Muscle of leg (tissue), 3 donors: ENCODE measurements at regions not wholly inside any gene's neighbourhood (a gene's known extent, or its start where the extent isn't known, plus 50 kb on each side); places are given as distances from the start of the nearest gene placed in this dataset.

Experiments used
- DNase-seq: peaks from one replicate; pipeline ENCODE4 v3.0.0; 2013
- H3K27ac ChIP-seq: one replicate; pipeline ENCODE4 v1.5.1; 2013; ENCODE audit warnings: mild to moderate bottlenecking, low read length, control low read depth
- H3K27me3 ChIP-seq: one replicate; pipeline ENCODE4 v1.6.1; 2013; ENCODE audit warnings: low read length; ENCODE audit not compliant: control insufficient read depth, insufficient read depth
- H3K36me3 ChIP-seq: one replicate; pipeline ENCODE4 v1.6.1; 2013; ENCODE audit warnings: low read length; ENCODE audit not compliant: control insufficient read depth, insufficient read depth
- H3K4me1 ChIP-seq: one replicate; pipeline ENCODE4 v1.6.1; 2013; ENCODE audit warnings: low read length; ENCODE audit not compliant: control insufficient read depth, insufficient read depth
- H3K4me3 ChIP-seq: one replicate; pipeline ENCODE4 v1.5.1; 2013; ENCODE audit warnings: low read length, control low read depth
- H3K9me3 ChIP-seq: replicated peaks from 2 replicates; pipeline ENCODE4 v1.6.1; 2013; ENCODE audit warnings: low read depth, low read length; ENCODE audit not compliant: control insufficient read depth
- WGBS: methylation state at CpG from one replicate; pipeline ENCODE4 v1.1.5; 2013; ENCODE audit warnings: missing lambda C conversion rate; ENCODE audit not compliant: insufficient coverage; 5-methylcytosine and 5-hydroxymethylcytosine counted together

GRCh38 chr2:34349527-34349926, 750.4 kb upstream of the FAM98A start:
- Histone ChIP-seq H3K9me3 (no peaks in the 10 kb centered on the region), H3K4me1 (no peaks in the 10 kb centered on the region), H3K27ac (no peak overlapping the region), H3K36me3 (no peaks in the 10 kb centered on the region), H3K4me3 (no peak overlapping the region), H3K27me3 (no peaks in the 10 kb centered on the region)
- WGBS: no CpG with 5 or more reads among the region's 1 CpG
- no peak for DNase-seq

GRCh38 chr2:34345030-34345429, 745.9 kb upstream of the FAM98A start:
- H3K27me3 ChIP-seq: no peaks in the 10 kb centered on the region
- no CpG with 5 or more reads among the region's 2 CpGs for WGBS
- no peak overlapping the region for H3K27ac ChIP-seq
- H3K4me3 ChIP-seq: no peak overlapping the region
- no peaks in the 10 kb centered on the region for H3K9me3 ChIP-seq
- no peaks in the 10 kb centered on the region for H3K4me1 ChIP-seq
- no peaks in the 10 kb centered on the region for H3K36me3 ChIP-seq
- DNase-seq: no peak

GRCh38 chr2:34340307-34340706, 741.2 kb upstream of the FAM98A start:
- Histone ChIP-seq H3K27me3 (no peaks in the 10 kb centered on the region), H3K27ac (no peak overlapping the region), H3K4me3 (no peak overlapping the region), H3K9me3 (no peaks in the 10 kb centered on the region), H3K4me1 (no peaks in the 10 kb centered on the region), H3K36me3 (no peaks in the 10 kb centered on the region)
- no peak for DNase-seq
- WGBS: no CpG with 5 or more reads among the region's 1 CpG

GRCh38 chr2:34337735-34338134, 738.6 kb upstream of the FAM98A start:
- WGBS: 100% methylated on average over 1 of the region's 3 CpGs
- H3K27me3 ChIP-seq: no peaks in the 10 kb centered on the region

GRCh38 chr2:34332813-34333212, 733.7 kb upstream of the FAM98A start:
- Histone ChIP-seq H3K4me1 (no peaks in the 10 kb centered on the region), H3K27me3 (no peaks in the 10 kb centered on the region), H3K27ac (no peak overlapping the region), H3K9me3 (no peaks in the 10 kb centered on the region), H3K4me3 (no peak overlapping the region), H3K36me3 (no peaks in the 10 kb centered on the region)
- WGBS: 57% methylated on average over 1 of the region's 2 CpGs
- DNase-seq: no peak

More at GRCh38 chr2:34337735-34338134, 738.6 kb upstream of the FAM98A start:
- H3K4me3 ChIP-seq: no peak overlapping the region
- no peak overlapping the region for H3K27ac ChIP-seq
- DNase-seq: no peak
- H3K9me3 ChIP-seq: no peaks in the 10 kb centered on the region
- no peaks in the 10 kb centered on the region for H3K36me3 ChIP-seq
- H3K4me1 ChIP-seq: no peaks in the 10 kb centered on the region

GRCh38 chr2:34320056-34320455, 721.0 kb upstream of the FAM98A start:
- no CpG with 5 or more reads among the region's 2 CpGs for WGBS
- Histone ChIP-seq H3K36me3 (no peaks in the 10 kb centered on the region), H3K27ac (no peak overlapping the region), H3K4me3 (no peak overlapping the region), H3K9me3 (no peaks in the 10 kb centered on the region), H3K27me3 (no peaks in the 10 kb centered on the region), H3K4me1 (no peaks in the 10 kb centered on the region)
- DNase-seq: no peak

- Histone ChIP-seq H3K4me1 (no peaks in the 10 kb centered on the region), H3K4me3 (no peak overlapping the region), H3K36me3 (no peaks in the 10 kb centered on the region), H3K27me3 (no peaks in the 10 kb centered on the region), H3K9me3 (no peaks in the 10 kb centered on the region), H3K27ac (no peak overlapping the region)
- DNase-seq: no peak
- 17% methylated on average over 1 of the region's 3 CpGs for WGBS
These were observed 718.7 kb upstream of the FAM98A start for GRCh38 chr2:34317797-34318196.

GRCh38 chr2:34316788-34317187, 717.7 kb upstream of the FAM98A start:
- Histone ChIP-seq H3K4me1 (no peaks in the 10 kb centered on the region), H3K9me3 (no peaks in the 10 kb centered on the region), H3K36me3 (no peaks in the 10 kb centered on the region), H3K4me3 (no peak overlapping the region), H3K27me3 (no peaks in the 10 kb centered on the region), H3K27ac (no peak overlapping the region)
- no CpG with 5 or more reads among the region's 1 CpG for WGBS
- DNase-seq: no peak

- DNase-seq: no peak
- no peaks in the 10 kb centered on the region for H3K9me3 ChIP-seq
- H3K36me3 ChIP-seq: no peaks in the 10 kb centered on the region
- no peaks in the 10 kb centered on the region for H3K4me1 ChIP-seq
- no peak overlapping the region for H3K27ac ChIP-seq
- H3K27me3 ChIP-seq: no peaks in the 10 kb centered on the region
- no peak overlapping the region for H3K4me3 ChIP-seq
- no CpG with 5 or more reads among the region's 1 CpG for WGBS
These were observed 712.7 kb upstream of the FAM98A start for GRCh38 chr2:34311816-34312215.

- Histone ChIP-seq H3K4me1 (no peaks in the 10 kb centered on the region), H3K4me3 (no peak overlapping the region), H3K27ac (no peak overlapping the region), H3K36me3 (no peaks in the 10 kb centered on the region), H3K27me3 (no peaks in the 10 kb centered on the region), H3K9me3 (no peaks in the 10 kb centered on the region)
- WGBS: no CpG with 5 or more reads among the region's 2 CpGs
- DNase-seq: no peak
These were observed 709.0 kb upstream of the FAM98A start for GRCh38 chr2:34308140-34308539.

GRCh38 chr2:34307636-34308035, 708.5 kb upstream of the FAM98A start:
- WGBS: no CpG with 5 or more reads among the region's 4 CpGs
- Histone ChIP-seq H3K36me3 (no peaks in the 10 kb centered on the region), H3K27ac (no peak overlapping the region), H3K27me3 (no peaks in the 10 kb centered on the region), H3K9me3 (no peaks in the 10 kb centered on the region), H3K4me1 (no peaks in the 10 kb centered on the region), H3K4me3 (no peak overlapping the region)
- DNase-seq: no peak
